ENCODE measurements at regions not wholly inside any gene's neighbourhood (a gene's known extent, or its start where the extent isn't known, plus 50 kb on each side); places are given as distances from the start of the nearest gene placed in this dataset.

DNA sequence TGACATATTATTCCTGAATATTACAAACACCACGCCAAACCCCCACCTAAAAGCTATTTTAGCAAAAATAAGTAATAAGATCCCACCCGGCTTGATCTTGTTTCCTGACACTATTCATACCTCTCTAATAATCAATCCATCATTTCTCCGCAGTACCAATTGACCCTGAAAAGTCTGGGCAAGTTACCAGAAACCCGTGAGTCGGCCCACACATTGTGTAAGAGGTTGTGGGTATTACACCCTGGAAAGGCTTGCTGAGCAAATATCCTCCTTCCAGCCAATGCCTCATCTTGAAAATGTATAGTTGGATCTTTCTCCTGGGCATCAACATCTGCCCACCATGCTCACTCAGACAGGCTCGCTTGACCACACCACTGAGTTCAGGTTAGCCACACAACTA lies 451.0 kb downstream of the TTLL7 start:
- Histone ChIP-seq H4K20me1 (ENCODE audit: insufficient read depth, low read length) (no peaks in the 10 kb centered on the region), H3K9me2 (ENCODE audit: low read depth, low read length) (no peaks in the 10 kb centered on the region), H3K4me1 (ENCODE audit: insufficient read depth, low read length, severe bottlenecking) (no peaks in the 10 kb centered on the region), H3K27ac (ENCODE audit: low read depth, low read length, poor library complexity, severe bottlenecking) (no peak overlapping the region), H3K9me3 (ENCODE audit: low read length) (no peaks in the 10 kb centered on the region), H3F3A (ENCODE audit: insufficient read depth, low read length) (no peaks in the 10 kb centered on the region), H3K4me3 (ENCODE audit: low read depth, low read length, poor library complexity, severe bottlenecking) (no peak overlapping the region), H3K9ac (ENCODE audit: low read length) (no peak overlapping the region), H3K27me3 (ENCODE audit: insufficient read depth, low read length) (no peaks in the 10 kb centered on the region), H3K4me2 (ENCODE audit: low read length) (no peak overlapping the region), H3K79me2 (ENCODE audit: insufficient read depth, low read length) (no peaks in the 10 kb centered on the region), H3K36me3 (ENCODE audit: insufficient read depth, low read length) (no peaks in the 10 kb centered on the region), H2AFZ (ENCODE audit: low read length) (no peak overlapping the region)
- TF ChIP-seq, protein P1, sequence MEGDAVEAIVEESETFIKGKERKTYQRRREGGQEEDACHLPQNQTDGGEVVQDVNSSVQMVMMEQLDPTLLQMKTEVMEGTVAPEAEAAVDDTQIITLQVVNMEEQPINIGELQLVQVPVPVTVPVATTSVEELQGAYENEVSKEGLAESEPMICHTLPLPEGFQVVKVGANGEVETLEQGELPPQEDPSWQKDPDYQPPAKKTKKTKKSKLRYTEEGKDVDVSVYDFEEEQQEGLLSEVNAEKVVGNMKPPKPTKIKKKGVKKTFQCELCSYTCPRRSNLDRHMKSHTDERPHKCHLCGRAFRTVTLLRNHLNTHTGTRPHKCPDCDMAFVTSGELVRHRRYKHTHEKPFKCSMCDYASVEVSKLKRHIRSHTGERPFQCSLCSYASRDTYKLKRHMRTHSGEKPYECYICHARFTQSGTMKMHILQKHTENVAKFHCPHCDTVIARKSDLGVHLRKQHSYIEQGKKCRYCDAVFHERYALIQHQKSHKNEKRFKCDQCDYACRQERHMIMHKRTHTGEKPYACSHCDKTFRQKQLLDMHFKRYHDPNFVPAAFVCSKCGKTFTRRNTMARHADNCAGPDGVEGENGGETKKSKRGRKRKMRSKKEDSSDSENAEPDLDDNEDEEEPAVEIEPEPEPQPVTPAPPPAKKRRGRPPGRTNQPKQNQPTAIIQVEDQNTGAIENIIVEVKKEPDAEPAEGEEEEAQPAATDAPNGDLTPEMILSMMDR (IDR thresholded peaks at IDR 0.05; ENCODE audit: low read length): no peak
- TF ChIP-seq EZH2 (IDR thresholded peaks at IDR 0.05; ENCODE audit: borderline replicate concordance, low read length): no peak

DNA sequence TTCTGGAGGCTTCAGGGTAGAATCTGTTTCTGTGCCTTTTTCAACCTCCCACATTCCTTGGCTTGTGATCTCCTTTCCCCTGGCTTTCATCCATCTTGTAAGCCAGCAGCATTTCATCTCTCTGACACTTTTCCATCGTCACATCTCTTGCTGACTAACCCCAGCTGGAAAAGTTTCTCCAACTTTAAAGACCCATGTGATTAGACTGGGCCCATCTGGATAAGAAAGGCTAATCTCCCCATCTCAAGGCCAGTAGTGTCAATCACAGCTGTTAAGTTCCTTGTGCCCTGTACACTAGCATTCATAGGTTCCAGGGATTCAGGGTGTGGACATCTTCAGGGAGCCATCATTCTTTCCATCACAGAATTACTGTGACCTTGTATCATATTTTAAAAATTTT lies 452.1 kb downstream of the TTLL7 start:
- no peaks in the 10 kb centered on the region for H4K20me1 ChIP-seq (ENCODE audit: insufficient read depth, low read length)
- no peaks in the 10 kb centered on the region for H3K4me1 ChIP-seq (ENCODE audit: insufficient read depth, low read length, severe bottlenecking)
- H3K27ac ChIP-seq (ENCODE audit: low read depth, low read length, poor library complexity, severe bottlenecking): no peak overlapping the region
- H3K9me2 ChIP-seq (ENCODE audit: low read depth, low read length): no peaks in the 10 kb centered on the region
- no peaks in the 10 kb centered on the region for H3K79me2 ChIP-seq (ENCODE audit: insufficient read depth, low read length)
- no peaks in the 10 kb centered on the region for H3F3A ChIP-seq (ENCODE audit: insufficient read depth, low read length)
- H3K4me2 ChIP-seq (ENCODE audit: low read length): no peak overlapping the region
- TF ChIP-seq, protein P1 (IDR thresholded peaks at IDR 0.05; ENCODE audit: low read length): no peak
- TF ChIP-seq EZH2 (IDR thresholded peaks at IDR 0.05; ENCODE audit: borderline replicate concordance, low read length): no peak
- H3K36me3 ChIP-seq (ENCODE audit: insufficient read depth, low read length): no peaks in the 10 kb centered on the region
- no peaks in the 10 kb centered on the region for H3K9me3 ChIP-seq (ENCODE audit: low read length)
- no peak overlapping the region for H3K4me3 ChIP-seq (ENCODE audit: low read depth, low read length, poor library complexity, severe bottlenecking)
- no peak overlapping the region for H2AFZ ChIP-seq (ENCODE audit: low read length)
- no peaks in the 10 kb centered on the region for H3K27me3 ChIP-seq (ENCODE audit: insufficient read depth, low read length)
- H3K9ac ChIP-seq (ENCODE audit: low read length): no peak overlapping the region

DNA sequence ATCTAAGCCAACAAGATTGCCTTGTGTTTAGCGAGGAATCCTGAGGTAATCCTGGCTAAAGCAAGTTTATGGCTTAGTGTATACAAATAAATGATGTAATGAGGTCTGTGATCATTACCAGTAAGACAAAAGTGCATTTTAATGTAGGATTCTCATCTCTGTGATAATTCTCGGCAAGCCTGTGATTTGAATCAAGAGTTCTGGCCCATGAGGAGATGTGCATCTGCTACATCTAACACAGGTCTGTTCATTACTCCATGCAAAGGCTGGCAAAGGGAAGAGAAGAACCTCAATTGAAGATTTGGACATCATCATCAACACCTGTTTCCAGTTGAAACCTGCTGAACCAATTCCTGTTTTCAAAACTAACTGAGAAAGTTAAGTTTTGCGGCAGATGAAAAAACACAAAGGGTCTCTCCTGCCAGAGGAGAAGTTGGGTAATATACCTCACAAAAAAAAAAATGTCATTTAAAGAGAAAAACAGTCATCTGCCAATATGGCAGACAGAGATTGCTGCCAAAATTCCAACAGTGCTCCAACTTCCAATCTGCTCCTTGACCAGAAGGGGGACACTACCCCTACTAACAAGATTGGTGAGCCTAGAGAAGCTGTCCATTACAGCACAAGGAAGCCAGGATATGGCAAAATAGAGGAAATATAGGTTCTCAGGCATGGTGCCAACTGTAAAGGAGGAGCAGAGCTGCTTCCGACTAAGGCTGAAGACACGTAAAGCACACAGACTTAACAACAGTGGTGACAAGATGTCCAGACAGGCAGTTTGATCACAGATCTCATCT lies 453.7 kb downstream of the TTLL7 start:
- Histone ChIP-seq H4K20me1 (ENCODE audit: insufficient read depth, low read length) (no peaks in the 10 kb centered on the region), H3K9ac (ENCODE audit: low read length) (no peak overlapping the region)

More for the DNA sequence above, 453.7 kb downstream of the TTLL7 start:
- Histone ChIP-seq H3F3A (ENCODE audit: insufficient read depth, low read length) (no peaks in the 10 kb centered on the region), H3K36me3 (ENCODE audit: insufficient read depth, low read length) (no peaks in the 10 kb centered on the region), H3K4me3 (ENCODE audit: low read depth, low read length, poor library complexity, severe bottlenecking) (no peak overlapping the region), H3K27me3 (ENCODE audit: insufficient read depth, low read length) (no peaks in the 10 kb centered on the region), H3K4me2 (ENCODE audit: low read length) (no peak overlapping the region), H3K9me2 (ENCODE audit: low read depth, low read length) (no peaks in the 10 kb centered on the region), H2AFZ (ENCODE audit: low read length) (no peak overlapping the region), H3K4me1 (ENCODE audit: insufficient read depth, low read length, severe bottlenecking) (no peaks in the 10 kb centered on the region), H3K27ac (ENCODE audit: low read depth, low read length, poor library complexity, severe bottlenecking) (no peak overlapping the region), H3K79me2 (ENCODE audit: insufficient read depth, low read length) (no peaks in the 10 kb centered on the region), H3K9me3 (ENCODE audit: low read length) (no peaks in the 10 kb centered on the region)
- TF ChIP-seq, protein P1 (IDR thresholded peaks at IDR 0.05; ENCODE audit: low read length): peak; percentile 29; the same call in 1 of the 2 replicates
- TF ChIP-seq EZH2 (IDR thresholded peaks at IDR 0.05; ENCODE audit: borderline replicate concordance, low read length): no peak
